Transverse colon (tissue), 3 donors: ENCODE measurements at regions not wholly inside any gene's neighbourhood (a gene's known extent, or its start where the extent isn't known, plus 50 kb on each side); places are given as distances from the start of the nearest gene placed in this dataset.

Source experiments
- POLR2A ChIP-seq: fragments of 450-650 bp; IDR thresholded peaks from one replicate; pipeline ENCODE4 v1.6.1; 2016; ENCODE audit warnings: antibody characterized with exemption, mild to moderate bottlenecking, moderate library complexity
- TF ChIP-seq, protein P1 (sequence below), 5 experiments: fragments of 200-600 bp in 3 of 5; fragments of 450-650 bp in 2 of 5; sonication (generic) in 3 of 5; IDR thresholded peaks; 1 replicate in 2 of 5; 2 replicates in 3 of 5; pipeline ENCODE4 v1.5.1; 2016 to 2017; ENCODE audit warnings: antibody characterized with exemption in 5 of 5, inconsistent platforms in 3 of 5, mild to moderate bottlenecking in 2 of 5, moderate library complexity in 1 of 5

DNA sequence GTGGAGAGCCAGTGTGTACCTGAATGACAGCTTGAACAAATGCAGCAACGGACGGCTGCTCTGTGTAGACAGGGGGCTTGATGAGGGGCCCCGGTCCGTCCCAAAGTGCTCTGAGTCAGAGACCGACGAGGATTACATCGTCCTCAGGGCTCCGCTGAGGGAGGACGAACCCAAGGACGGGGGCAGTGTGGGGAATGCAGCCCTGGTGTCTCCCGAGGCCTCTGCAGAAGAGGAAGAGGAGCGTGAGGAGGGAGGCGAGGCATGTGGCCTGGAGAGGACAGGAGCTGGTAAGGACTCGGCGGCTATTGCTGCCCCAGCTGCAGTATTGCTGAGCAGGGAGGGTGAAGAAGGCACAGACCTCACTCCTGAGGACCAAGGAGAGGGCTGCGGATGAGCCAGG lies 54.4 kb upstream of the WNT7A start:
- TF ChIP-seq, protein P1, sequence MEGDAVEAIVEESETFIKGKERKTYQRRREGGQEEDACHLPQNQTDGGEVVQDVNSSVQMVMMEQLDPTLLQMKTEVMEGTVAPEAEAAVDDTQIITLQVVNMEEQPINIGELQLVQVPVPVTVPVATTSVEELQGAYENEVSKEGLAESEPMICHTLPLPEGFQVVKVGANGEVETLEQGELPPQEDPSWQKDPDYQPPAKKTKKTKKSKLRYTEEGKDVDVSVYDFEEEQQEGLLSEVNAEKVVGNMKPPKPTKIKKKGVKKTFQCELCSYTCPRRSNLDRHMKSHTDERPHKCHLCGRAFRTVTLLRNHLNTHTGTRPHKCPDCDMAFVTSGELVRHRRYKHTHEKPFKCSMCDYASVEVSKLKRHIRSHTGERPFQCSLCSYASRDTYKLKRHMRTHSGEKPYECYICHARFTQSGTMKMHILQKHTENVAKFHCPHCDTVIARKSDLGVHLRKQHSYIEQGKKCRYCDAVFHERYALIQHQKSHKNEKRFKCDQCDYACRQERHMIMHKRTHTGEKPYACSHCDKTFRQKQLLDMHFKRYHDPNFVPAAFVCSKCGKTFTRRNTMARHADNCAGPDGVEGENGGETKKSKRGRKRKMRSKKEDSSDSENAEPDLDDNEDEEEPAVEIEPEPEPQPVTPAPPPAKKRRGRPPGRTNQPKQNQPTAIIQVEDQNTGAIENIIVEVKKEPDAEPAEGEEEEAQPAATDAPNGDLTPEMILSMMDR (IDR thresholded peaks at IDR 0.05), result no peak
- TF ChIP-seq POLR2A, result no peak
